Natural killer cell (primary cell): ENCODE measurements at regions not wholly inside any gene's neighbourhood (a gene's known extent, or its start where the extent isn't known, plus 50 kb on each side); places are given as distances from the start of the nearest gene placed in this dataset.

Source experiments
- ATAC-seq, 3 donors: fragments of 150-1000 bp in 2 of 3; fragments of 200-7000 bp in 1 of 3; cut with Tn5 transposase; 1 replicate in 1 of 3; 2 replicates in 2 of 3; pipeline ENCODE4 v1.10.0; 2021; ENCODE audit warnings: mild to moderate bottlenecking in 2 of 3, moderate library complexity in 2 of 3
- DNase-seq, 2 donors: peaks; one replicate each; pipeline versions ENCODE4 v3.0.0 to v3.0.0-alpha.2; 2013 to 2021; ENCODE audit warnings: mixed read lengths in 1 of 2
- H3K27ac ChIP-seq: one replicate; pipeline ENCODE4 v1.5.1; 2013; ENCODE audit warnings: mild to moderate bottlenecking, low read length
- H3K27me3 ChIP-seq: one replicate; pipeline ENCODE4 v1.6.1; 2013; ENCODE audit warnings: low read length; ENCODE audit not compliant: control insufficient read depth, insufficient read depth
- H3K36me3 ChIP-seq: one replicate; pipeline ENCODE4 v1.6.1; 2013; ENCODE audit warnings: low read length; ENCODE audit not compliant: control insufficient read depth, insufficient read depth
- H3K4me1 ChIP-seq: one replicate; pipeline ENCODE4 v1.6.1; 2013; ENCODE audit warnings: low read length; ENCODE audit not compliant: control insufficient read depth, insufficient read depth
- H3K4me3 ChIP-seq: one replicate; pipeline ENCODE4 v1.5.1; 2013; ENCODE audit warnings: low read length
- H3K9me3 ChIP-seq: one replicate; pipeline ENCODE4 v1.6.1; 2013; ENCODE audit warnings: low read length; ENCODE audit not compliant: control insufficient read depth, insufficient read depth
- H3K27ac Mint-ChIP-seq, 2 donors: one replicate each; pipeline ENCODE4 v1.8.0; 2022; ENCODE audit warnings: mild to moderate bottlenecking in 2 of 2, mixed read lengths in 2 of 2, moderate library complexity in 1 of 2
- H3K27me3 Mint-ChIP-seq, 2 donors: one replicate each; pipeline ENCODE4 v1.8.0; 2022; ENCODE audit warnings: low read depth in 2 of 2, mixed read lengths in 2 of 2
- H3K36me3 Mint-ChIP-seq: one replicate; pipeline ENCODE4 v1.8.0; 2022; ENCODE audit warnings: mixed read lengths
- H3K4me1 Mint-ChIP-seq, 2 donors: one replicate each; pipeline ENCODE4 v1.8.0; 2022; ENCODE audit warnings: mixed read lengths in 2 of 2
- H3K4me3 Mint-ChIP-seq: one replicate; pipeline ENCODE4 v1.8.0; 2022; ENCODE audit warnings: mild to moderate bottlenecking, moderate library complexity, mixed read lengths
- H3K9me3 Mint-ChIP-seq, 2 donors: one replicate each; pipeline ENCODE4 v1.8.0; 2022; ENCODE audit warnings: mixed read lengths in 2 of 2
- CTCF ChIP-seq: fragments of 200-600 bp; IDR thresholded peaks from one replicate; pipeline ENCODE4 v1.8.0; 2022; ENCODE audit warnings: antibody characterized with exemption
- WGBS: methylation state at CpG from one replicate; pipeline ENCODE4 v1.1.7; 2013; ENCODE audit warnings: missing lambda C conversion rate; ENCODE audit not compliant: insufficient coverage; 5-methylcytosine and 5-hydroxymethylcytosine counted together
- intact Hi-C: fragments of 100-400 bp; cut with micrococcal nuclease; formaldehyde crosslinking; loops from one replicate; pipeline ENCODE4 v1.14.2; 2022

- no peaks in the 10 kb centered on the region for H3K36me3 ChIP-seq
- no peaks in the 10 kb centered on the region for H3K27me3 Mint-ChIP-seq
- DNase-seq (no peak), ATAC-seq (no peak)
- H3K4me1 ChIP-seq = no peaks in the 10 kb centered on the region
- H3K27ac Mint-ChIP-seq = no peak overlapping the region
- no peak overlapping the region for H3K27ac ChIP-seq
- no peaks in the 10 kb centered on the region for H3K36me3 Mint-ChIP-seq
- no peaks in the 10 kb centered on the region for H3K4me1 Mint-ChIP-seq
- peaks cover 4% of the 10 kb centered on the region for H3K9me3 ChIP-seq
- no peaks in the 10 kb centered on the region for H3K27me3 ChIP-seq
- H3K9me3 Mint-ChIP-seq = peaks cover 0 to 2% of the 10 kb centered on the region in 2 donors
- no peak for TF ChIP-seq CTCF
- no peak overlapping the region for H3K4me3 Mint-ChIP-seq
- intact Hi-C loops = no loop called here
- no peak overlapping the region for H3K4me3 ChIP-seq
Measured at GRCh38 chr2:107615039-107615438, 211.7 kb upstream of the RGPD4 start.

- Histone ChIP-seq H3K4me3 (no peak overlapping the region), H3K4me1 (no peaks in the 10 kb centered on the region), H3K27ac (no peak overlapping the region), H3K27me3 (no peaks in the 10 kb centered on the region), H3K9me3 (peaks cover 7% of the 10 kb centered on the region), H3K36me3 (no peaks in the 10 kb centered on the region)
- no peak for TF ChIP-seq CTCF
- DNase-seq (no peak), ATAC-seq (no peak)
- intact Hi-C loops = no loop called here
- Mint-ChIP-seq H3K4me3 (no peak overlapping the region), H3K27ac (no peak overlapping the region), H3K9me3 (peaks cover 0 to 4% of the 10 kb centered on the region in 2 donors), H3K36me3 (no peaks in the 10 kb centered on the region), H3K4me1 (no peaks in the 10 kb centered on the region), H3K27me3 (no peaks in the 10 kb centered on the region)
Measured at GRCh38 chr2:107618769-107619168, 207.9 kb upstream of the RGPD4 start.

GRCh38 chr2:107621186-107622165, 205.2 kb upstream of the RGPD4 start:
- 80% methylated on average over 3 of the region's 5 CpGs for WGBS
- H3K36me3 Mint-ChIP-seq = no peaks in the 10 kb centered on the region
- no peak overlapping the region for H3K27ac Mint-ChIP-seq
- intact Hi-C loops = no loop called here
- ATAC-seq (no peak), DNase-seq (no peak)
- H3K9me3 ChIP-seq = peaks cover 4% of the 10 kb centered on the region
- peaks cover 0 to 7% of the 10 kb centered on the region in 2 donors for H3K9me3 Mint-ChIP-seq
- no peaks in the 10 kb centered on the region for H3K4me1 ChIP-seq
- H3K27me3 ChIP-seq = no peaks in the 10 kb centered on the region
- H3K4me3 Mint-ChIP-seq = no peak overlapping the region
- no peak overlapping the region for H3K4me3 ChIP-seq
- no peaks in the 10 kb centered on the region for H3K36me3 ChIP-seq
- H3K27ac ChIP-seq = no peak overlapping the region
- no peak for TF ChIP-seq CTCF
- no peaks in the 10 kb centered on the region for H3K27me3 Mint-ChIP-seq
- H3K4me1 Mint-ChIP-seq = no peaks in the 10 kb centered on the region
